CD14-positive monocyte (primary cell): ENCODE measurements at regions not wholly inside any gene's neighbourhood (a gene's known extent, or its start where the extent isn't known, plus 50 kb on each side); places are given as distances from the start of the nearest gene placed in this dataset.

ENCODE experiments used
- DNase-seq, 3 donors: peaks; one replicate each; pipeline ENCODE4 v3.0.0-alpha.2; 2011 to 2022
- H2AFZ ChIP-seq: 2 replicates; pipeline ENCODE4 v1.6.0; 2012; ENCODE audit warnings: mild to moderate bottlenecking, low read depth, low read length, inconsistent platforms; ENCODE audit not compliant: insufficient read depth, poor library complexity, severe bottlenecking
- H3K27ac ChIP-seq, 2 donors: 1 replicate in 1 of 2; 2 replicates in 1 of 2; pipeline ENCODE4 v1.5.1; 2012 to 2013; ENCODE audit warnings: low read length in 2 of 2, control low read depth in 1 of 2, inconsistent platforms in 1 of 2, low read depth in 1 of 2, mild to moderate bottlenecking in 1 of 2
- H3K27me3 ChIP-seq, 2 donors: one replicate each; pipeline versions ENCODE4 v1.6.0 to v1.6.1; 2011 to 2013; ENCODE audit warnings: low read length in 2 of 2; ENCODE audit not compliant: control insufficient read depth in 2 of 2, insufficient read depth in 2 of 2
- H3K36me3 ChIP-seq, 2 donors: replicated peaks in 1 of 2; 1 replicate in 1 of 2; 2 replicates in 1 of 2; pipeline versions ENCODE4 v1.5.1 to v1.6.1; 2012 to 2013; ENCODE audit warnings: low read length in 2 of 2, control low read depth in 1 of 2, inconsistent platforms in 1 of 2, mild to moderate bottlenecking in 1 of 2; ENCODE audit not compliant: insufficient read depth in 2 of 2, control insufficient read depth in 1 of 2
- H3K4me1 ChIP-seq, 2 donors: 1 replicate in 1 of 2; 2 replicates in 1 of 2; pipeline versions ENCODE4 v1.5.1 to v1.6.1; 2012 to 2013; ENCODE audit warnings: low read length in 2 of 2, control low read depth in 1 of 2, inconsistent platforms in 1 of 2, mild to moderate bottlenecking in 1 of 2, moderate library complexity in 1 of 2; ENCODE audit not compliant: insufficient read depth in 2 of 2, control insufficient read depth in 1 of 2
- H3K4me2 ChIP-seq: replicated peaks from 2 replicates; pipeline ENCODE3; 2012; ENCODE audit warnings: low read length, moderate library complexity, mild to moderate bottlenecking; ENCODE audit not compliant: poor library complexity, severe bottlenecking; ENCODE audit errors: extremely low read depth
- H3K4me3 ChIP-seq, 3 experiments: fragments of 200-600 bp in 1 of 3; sonication (generic) in 1 of 3; replicated peaks in 1 of 3; 1 replicate in 2 of 3; 2 replicates in 1 of 3; pipeline ENCODE4 v1.5.1; 2011 to 2013; ENCODE audit warnings: low read length in 3 of 3, mild to moderate bottlenecking in 3 of 3, control low read depth in 2 of 3, low read depth in 2 of 3, inconsistent platforms in 1 of 3, moderate library complexity in 1 of 3
- H3K79me2 ChIP-seq: 2 replicates; pipeline ENCODE4 v1.6.0; 2012; ENCODE audit warnings: mild to moderate bottlenecking, control low read depth, inconsistent platforms, low read length, moderate library complexity; ENCODE audit not compliant: insufficient read depth
- H3K9ac ChIP-seq: 2 replicates; pipeline ENCODE4 v1.6.0; 2017; ENCODE audit warnings: low read length, mild to moderate bottlenecking; ENCODE audit not compliant: insufficient read depth, poor library complexity, severe bottlenecking
- H3K9me3 ChIP-seq, 2 donors: replicated peaks in 1 of 2; 1 replicate in 1 of 2; 2 replicates in 1 of 2; pipeline versions ENCODE4 v1.5.1 to v1.6.1; 2012 to 2013; ENCODE audit warnings: low read length in 2 of 2, control low read depth in 1 of 2; ENCODE audit not compliant: control insufficient read depth in 1 of 2, insufficient read depth in 1 of 2
- H4K20me1 ChIP-seq: 2 replicates; pipeline ENCODE4 v1.6.0; 2012; ENCODE audit warnings: mild to moderate bottlenecking, low read length, control low read depth, moderate library complexity; ENCODE audit not compliant: insufficient read depth
- H3K27ac Mint-ChIP-seq, 7 donors: one replicate each; pipeline ENCODE4 v1.8.0; 2020; ENCODE audit warnings: mild to moderate bottlenecking in 7 of 7, mixed read lengths in 7 of 7, moderate library complexity in 6 of 7, inconsistent platforms in 2 of 7
- H3K27me3 Mint-ChIP-seq, 3 donors: one replicate each; pipeline ENCODE4 v1.8.0; 2021 to 2022; ENCODE audit warnings: low read depth in 3 of 3, mild to moderate bottlenecking in 3 of 3, mixed read lengths in 3 of 3, moderate library complexity in 3 of 3, inconsistent platforms in 1 of 3
- H3K36me3 Mint-ChIP-seq, 2 donors: one replicate each; pipeline ENCODE4 v1.8.0; 2020; ENCODE audit warnings: mixed read lengths in 2 of 2, inconsistent platforms in 1 of 2, mild to moderate bottlenecking in 1 of 2
- H3K4me1 Mint-ChIP-seq: one replicate; pipeline ENCODE4 v1.8.0; 2020; ENCODE audit warnings: mild to moderate bottlenecking, mixed read lengths
- H3K4me3 Mint-ChIP-seq, 2 donors: one replicate each; pipeline ENCODE4 v1.8.0; 2020; ENCODE audit warnings: mild to moderate bottlenecking in 2 of 2, mixed read lengths in 2 of 2, moderate library complexity in 1 of 2
- H3K9me3 Mint-ChIP-seq, 7 donors: one replicate each; pipeline ENCODE4 v1.8.0; 2020 to 2022; ENCODE audit warnings: mixed read lengths in 7 of 7, mild to moderate bottlenecking in 6 of 7, moderate library complexity in 6 of 7, inconsistent platforms in 2 of 7
- CTCF ChIP-seq: fragments of 200-600 bp; IDR thresholded peaks from one replicate; pipeline ENCODE4 v1.8.0; 2022; ENCODE audit warnings: antibody characterized with exemption, mild to moderate bottlenecking
- WGBS: methylation state at CpG from one replicate; pipeline ENCODE4 v1.1.5; 2013; ENCODE audit warnings: missing lambda C conversion rate; ENCODE audit not compliant: insufficient coverage; 5-methylcytosine and 5-hydroxymethylcytosine counted together
- intact Hi-C, 2 donors: fragments of 100-400 bp; cut with micrococcal nuclease; formaldehyde crosslinking; loops; one replicate each; pipeline versions ENCODE4 v1.15.0 to v1.15.1; 2023

- Histone ChIP-seq H3K27me3 (no peaks in the 10 kb centered on the region), H3K79me2 (no peaks in the 10 kb centered on the region), H3K4me3 (no peak overlapping the region), H4K20me1 (no peaks in the 10 kb centered on the region), H3K9me3 (no peaks in the 10 kb centered on the region), H3K27ac (no peak overlapping the region), H3K4me2 (no peak overlapping the region), H3K36me3 (no peaks in the 10 kb centered on the region), H3K4me1 (peaks cover 15 to 22% of the 10 kb centered on the region in 2 donors), H2AFZ (peak overlapping the region; percentile 41), H3K9ac (no peak overlapping the region)
- H3K36me3 Mint-ChIP-seq = peaks cover 0 to 2% of the 10 kb centered on the region in 2 donors
- H3K9me3 Mint-ChIP-seq = peaks cover 0 to 4% (median 0%) of the 10 kb centered on the region in 7 donors
- H3K27me3 Mint-ChIP-seq = peaks cover 0 to 3% (median 0%) of the 10 kb centered on the region in 3 donors
- H3K27ac Mint-ChIP-seq = peak overlapping the region in 1 of 7 donors; percentile 22
- WGBS = no CpG with 5 or more reads among the region's 3 CpGs
- no peak for TF ChIP-seq CTCF
- peak in 2 of 3 donors; percentile 13 to 27 for DNase-seq
- intact Hi-C loops = no loop called here
- H3K4me3 Mint-ChIP-seq = peak overlapping the region in 1 of 2 donors; percentile 69
- peaks cover 29% of the 10 kb centered on the region for H3K4me1 Mint-ChIP-seq
Measured at GRCh38 chr21:38718481-38718880, 87.2 kb upstream of the ETS2 start.

GRCh38 chr21:38720074-38720473 is 85.7 kb upstream of the ETS2 start:
- Histone ChIP-seq H3K36me3 (no peaks in the 10 kb centered on the region), H3K79me2 (no peaks in the 10 kb centered on the region), H3K4me2 (no peak overlapping the region), H2AFZ (no peak overlapping the region), H3K27me3 (no peaks in the 10 kb centered on the region), H3K4me1 (peaks cover 15 to 22% of the 10 kb centered on the region in 2 donors), H3K9me3 (peaks cover 2 to 3% of the 10 kb centered on the region in 2 donors), H3K9ac (no peak overlapping the region), H3K4me3 (no peak overlapping the region), H4K20me1 (no peaks in the 10 kb centered on the region), H3K27ac (no peak overlapping the region)
- 98% methylated on average over 4 of the region's 6 CpGs for WGBS
- Mint-ChIP-seq H3K27me3 (peaks cover 0 to 3% (median 0%) of the 10 kb centered on the region in 3 donors), H3K9me3 (peaks cover 6 to 10% (median 8%) of the 10 kb centered on the region in 7 donors), H3K27ac (no peak overlapping the region), H3K4me1 (peaks cover 23% of the 10 kb centered on the region), H3K36me3 (peaks cover 0 to 2% of the 10 kb centered on the region in 2 donors), H3K4me3 (no peak overlapping the region)
- intact Hi-C loops = loop anchor here in 1 of 2 donors (10.0 kb wide), 1 partner anchor 205 kb away; no protein-coding TSS in a partner anchor
- TF ChIP-seq CTCF = no peak
- DNase-seq = no peak
